HepG2 (cell line): ENCODE measurements at regions not wholly inside any gene's neighbourhood (a gene's known extent, or its start where the extent isn't known, plus 50 kb on each side); places are given as distances from the start of the nearest gene placed in this dataset.

ENCODE experiments used
- EHMT2 ChIP-seq: fragments of 200-600 bp; sonication (generic); IDR thresholded peaks from 2 replicates; pipeline ENCODE4 v1.7.0; 2017; ENCODE audit warnings: antibody characterized with exemption, low read depth, low read length, borderline replicate concordance
- FOXP1 ChIP-seq, 2 experiments: fragments of 450-650 bp in 1 of 2; IDR thresholded peaks; 2 replicates each; pipeline ENCODE4 v1.6.1; 2017 to 2018; ENCODE audit warnings: antibody characterized with exemption in 1 of 2
- GFI1 ChIP-seq: sonication (generic); formaldehyde crosslinking; IDR thresholded peaks from 2 replicates; pipeline ENCODE4 v1.5.0; 2020; ENCODE audit warnings: missing genetic modification reagents, mild to moderate bottlenecking, borderline replicate concordance
- HES4 ChIP-seq: sonication (generic); formaldehyde crosslinking; IDR thresholded peaks from 2 replicates; pipeline ENCODE4 v1.9.0; 2021; ENCODE audit warnings: mild to moderate bottlenecking, missing genetic modification reagents, borderline replicate concordance
- KDM5B ChIP-seq: sonication (generic); formaldehyde crosslinking; IDR thresholded peaks from 2 replicates; pipeline ENCODE4 v1.4.0; 2020; ENCODE audit warnings: missing genetic modification reagents, mild to moderate bottlenecking, borderline replicate concordance
- NKX3-1 ChIP-seq: sonication (generic); formaldehyde crosslinking; IDR thresholded peaks from 2 replicates; pipeline ENCODE4 v1.5.0; 2020; ENCODE audit warnings: missing genetic modification reagents
- POLR2AphosphoS2 ChIP-seq: IDR thresholded peaks from 2 replicates; pipeline ENCODE4 v1.6.1; 2011; ENCODE audit warnings: low read depth, low read length, improper control_type of control experiment
- RAD51 ChIP-seq: fragments of 450-650 bp; IDR thresholded peaks from 2 replicates; pipeline ENCODE4 v1.6.1; 2016; ENCODE audit warnings: borderline replicate concordance
- RFX1 ChIP-seq: fragments of 450-650 bp; IDR thresholded peaks from 2 replicates; pipeline ENCODE4 v1.6.1; 2017
- SALL1 ChIP-seq: sonication (generic); formaldehyde crosslinking; IDR thresholded peaks from 2 replicates; pipeline ENCODE4 v1.8.0; 2022; ENCODE audit warnings: mild to moderate bottlenecking, missing genetic modification reagents
- SOX5 ChIP-seq: IDR thresholded peaks from 2 replicates; pipeline ENCODE4 v1.6.1; 2016; ENCODE audit warnings: borderline replicate concordance
- SRSF4 ChIP-seq: fragments of 200-400 bp; formaldehyde crosslinking; IDR thresholded peaks from one replicate; pipeline ENCODE4 v1.6.1; 2018; ENCODE audit warnings: mild to moderate bottlenecking, low read depth, low read length, moderate library complexity; ENCODE audit not compliant: poor library complexity, severe bottlenecking
- TARDBP ChIP-seq: sonication (generic); formaldehyde crosslinking; IDR thresholded peaks from 2 replicates; pipeline ENCODE4 v1.8.0; 2022; ENCODE audit warnings: mild to moderate bottlenecking, missing genetic modification reagents
- TBX2 ChIP-seq: sonication (generic); formaldehyde crosslinking; IDR thresholded peaks from 2 replicates; pipeline ENCODE4 v1.5.0; 2020; ENCODE audit warnings: missing genetic modification reagents, mild to moderate bottlenecking, borderline replicate concordance
- UBTF ChIP-seq: sonication (generic); formaldehyde crosslinking; IDR thresholded peaks from 2 replicates; pipeline ENCODE4 v1.4.0; 2020; ENCODE audit warnings: mild to moderate bottlenecking, missing genetic modification reagents
- ZBTB49 ChIP-seq: sonication (generic); formaldehyde crosslinking; IDR thresholded peaks from 2 replicates; pipeline ENCODE4 v1.4.0; 2020; ENCODE audit warnings: missing genetic modification reagents, borderline replicate concordance
- ZBTB7A ChIP-seq: sonication (generic); formaldehyde crosslinking; IDR thresholded peaks from 2 replicates; pipeline ENCODE4 v1.8.0; 2022; ENCODE audit warnings: mild to moderate bottlenecking, missing genetic modification reagents
- ZBTB8A ChIP-seq: sonication (generic); formaldehyde crosslinking; IDR thresholded peaks from 2 replicates; pipeline ENCODE4 v1.4.0; 2020; ENCODE audit warnings: mild to moderate bottlenecking, low read depth, missing genetic modification reagents, borderline replicate concordance
- ZFX ChIP-seq: sonication (generic); formaldehyde crosslinking; IDR thresholded peaks from 2 replicates; pipeline ENCODE4 v1.4.0; 2020; ENCODE audit warnings: mild to moderate bottlenecking, low read depth, missing genetic modification reagents, moderate library complexity
- ZNF382 ChIP-seq: sonication (generic); formaldehyde crosslinking; IDR thresholded peaks from 2 replicates; pipeline ENCODE4 v1.5.0; 2020; ENCODE audit warnings: missing genetic modification reagents, mild to moderate bottlenecking, borderline replicate concordance
- ZNF619 ChIP-seq: sonication (generic); formaldehyde crosslinking; IDR thresholded peaks from 2 replicates; pipeline ENCODE4 v1.4.0; 2020; ENCODE audit warnings: mild to moderate bottlenecking, missing genetic modification reagents
- ZNF639 ChIP-seq: conservative IDR thresholded peaks from 2 replicates; pipeline ENCODE4 v1.6.1; 2018; ENCODE audit warnings: missing genetic modification reagents
- ZNF83 ChIP-seq: sonication (generic); formaldehyde crosslinking; IDR thresholded peaks from 2 replicates; pipeline ENCODE4 v1.4.0; 2020; ENCODE audit warnings: missing genetic modification reagents, mild to moderate bottlenecking, borderline replicate concordance
- ZSCAN12 ChIP-seq: sonication (generic); formaldehyde crosslinking; IDR thresholded peaks from 2 replicates; pipeline ENCODE4 v1.9.0; 2021; ENCODE audit warnings: mild to moderate bottlenecking, missing genetic modification reagents

- TF ChIP-seq ZBTB49 = no peak
- no peak for TF ChIP-seq SRSF4
- TF ChIP-seq ZNF83 (CRISPR knock-in tag) = no peak
- TF ChIP-seq SOX5 (CRISPR knock-in tag) = no peak; the same call in 1 of the 2 replicates
- TF ChIP-seq POLR2AphosphoS2 = no peak
- TF ChIP-seq ZNF619 (CRISPR knock-in tag) = peak; percentile 77; the same call in 1 of the 2 replicates
- TF ChIP-seq TARDBP (CRISPR knock-in tag) = peak; percentile 40; the same call in 1 of the 2 replicates
- TF ChIP-seq FOXP1 (IDR thresholded peaks at IDR 0.05) = no peak
- no peak for TF ChIP-seq FOXP1 (CRISPR knock-in tag; IDR thresholded peaks at IDR 0.05)
- peak; percentile 37; the same call in 1 of the 2 replicates for TF ChIP-seq SALL1 (CRISPR knock-in tag)
- peak; percentile 50; the same call in 1 of the 2 replicates for TF ChIP-seq ZFX (CRISPR knock-in tag)
- TF ChIP-seq ZBTB7A (CRISPR knock-in tag) = no peak
- TF ChIP-seq ZSCAN12 = no peak
- TF ChIP-seq TBX2 = 0 out of 2 replicates have a peak, but pooled peaks have one; percentile 20
- TF ChIP-seq ZBTB8A (CRISPR knock-in tag) = no peak
- 0 out of 2 replicates have a peak, but pooled peaks have one; percentile 37 for TF ChIP-seq GFI1
- no peak for TF ChIP-seq NKX3-1 (CRISPR knock-in tag)
- TF ChIP-seq ZNF639 (CRISPR knock-in tag) = no peak
- TF ChIP-seq RFX1 = no peak
- TF ChIP-seq RAD51 = no peak
- no peak for TF ChIP-seq ZNF382
- TF ChIP-seq HES4 (CRISPR knock-in tag) = no peak
- peak; percentile 44; the same call in 1 of the 2 replicates for TF ChIP-seq KDM5B (CRISPR knock-in tag)
- no peak for TF ChIP-seq EHMT2
- no peak for TF ChIP-seq UBTF (CRISPR knock-in tag)
These were observed 245.3 kb downstream of the ENC1 start (continued) for GRCh38 chr5:74394916-74395880.
